HEK293 (cell line): ENCODE measurements at regions not wholly inside any gene's neighbourhood (a gene's known extent, or its start where the extent isn't known, plus 50 kb on each side); places are given as distances from the start of the nearest gene placed in this dataset.

ENCODE experiments used
- CTCF ChIA-PET: fragments of 350-600 bp; formaldehyde crosslinking; extraction: SDS; loops from one replicate; lab custom pipeline; 2021; ENCODE audit warnings: antibody characterized with exemption; lab: Yijun Ruan, JAX
- POLR2A ChIA-PET: fragments of 300-600 bp; formaldehyde crosslinking; extraction: SDS; loops from one replicate; lab custom pipeline; 2020; ENCODE audit warnings: antibody characterized with exemption, inconsistent platforms; lab: Yijun Ruan, JAX
- H3K27ac ChIP-seq: fragments of 200-500 bp; sonication (Bioruptor generic); 2 replicates; pipeline ENCODE4 v1.5.1; 2014; ENCODE audit warnings: low read depth, low read length, control low read depth, inconsistent platforms; ENCODE audit errors: extremely low read depth
- H3K36me3 ChIP-seq, 2 experiments: fragments of 200-500 bp in 1 of 2; sonication (Bioruptor generic) in 1 of 2; 1 replicate in 1 of 2; 2 replicates in 1 of 2; pipeline ENCODE4 v1.5.1; 2014 to 2017; ENCODE audit warnings: inconsistent platforms in 2 of 2, low read length in 2 of 2; ENCODE audit not compliant: control insufficient read depth in 2 of 2, insufficient read depth in 1 of 2
- H3K4me1 ChIP-seq: fragments of 200-500 bp; sonication (Bioruptor generic); 2 replicates; pipeline ENCODE4 v1.5.1; 2014; ENCODE audit warnings: mild to moderate bottlenecking, low read length, inconsistent platforms; ENCODE audit not compliant: control insufficient read depth, insufficient read depth
- H3K4me3 ChIP-seq: 2 replicates; pipeline ENCODE4 v1.5.1; 2011; ENCODE audit warnings: low read depth, mild to moderate bottlenecking, control low read depth, low read length, moderate library complexity
- H3K9me3 ChIP-seq: fragments of 200-500 bp; sonication (Bioruptor generic); 2 replicates; pipeline ENCODE4 v1.5.1; 2014; ENCODE audit warnings: low read depth, low read length, inconsistent platforms; ENCODE audit not compliant: control insufficient read depth, insufficient read depth
- SCRT1 ChIP-seq: fragments of 450-650 bp; formaldehyde crosslinking; IDR thresholded peaks from 2 replicates; pipeline ENCODE4 v1.5.1; 2016; ENCODE audit warnings: missing biosample characterization, missing genetic modification characterization, borderline replicate concordance
- SCRT2 ChIP-seq: fragments of 450-650 bp; formaldehyde crosslinking; IDR thresholded peaks from 2 replicates; pipeline ENCODE4 v1.5.1; 2016; ENCODE audit warnings: missing biosample characterization, missing genetic modification characterization
- TCF7L2 ChIP-seq: IDR thresholded peaks from 2 replicates; pipeline ENCODE4 v1.6.1; 2011; ENCODE audit warnings: low read depth, mild to moderate bottlenecking, inconsistent platforms, low read length, moderate library complexity, borderline replicate concordance
- ZNF391 ChIP-seq: fragments of 450-650 bp; formaldehyde crosslinking; IDR thresholded peaks from 2 replicates; pipeline ENCODE4 v1.5.1; 2016; ENCODE audit warnings: low read depth, missing biosample characterization, missing genetic modification characterization, borderline replicate concordance
- ZNF585B ChIP-seq: fragments of 450-650 bp; formaldehyde crosslinking; IDR thresholded peaks from 2 replicates; pipeline ENCODE4 v1.5.1; 2016; ENCODE audit warnings: missing biosample characterization, missing genetic modification characterization
- ZNF626 ChIP-seq: fragments of 450-650 bp; sonication (Bioruptor Pico); formaldehyde crosslinking; IDR thresholded peaks from 2 replicates; pipeline ENCODE4 v1.5.1; 2018; ENCODE audit warnings: missing biosample characterization, missing genetic modification characterization, inconsistent platforms
- ZNF791 ChIP-seq: fragments of 450-650 bp; formaldehyde crosslinking; IDR thresholded peaks from 2 replicates; pipeline ENCODE4 v1.5.1; 2016; ENCODE audit warnings: missing biosample characterization, missing genetic modification characterization
- ZNF837 ChIP-seq: fragments of 450-650 bp; formaldehyde crosslinking; IDR thresholded peaks from 2 replicates; pipeline ENCODE4 v1.5.1; 2016; ENCODE audit warnings: missing biosample characterization, missing genetic modification characterization
- TF ChIP-seq, protein P1 (sequence below): fragments of 450-650 bp; formaldehyde crosslinking; IDR thresholded peaks from 2 replicates; pipeline ENCODE4 v1.5.1; 2016; ENCODE audit warnings: missing biosample characterization, missing genetic modification characterization
- TF ChIP-seq, protein P2 (sequence below): fragments of 450-650 bp; formaldehyde crosslinking; conservative IDR thresholded peaks from 2 replicates; pipeline ENCODE4 v1.5.1; 2016; ENCODE audit warnings: low read depth, missing biosample characterization, missing genetic modification characterization
- TF ChIP-seq, protein P3 (sequence below): fragments of 450-650 bp; formaldehyde crosslinking; IDR thresholded peaks from 2 replicates; pipeline ENCODE4 v1.5.1; 2016; ENCODE audit warnings: missing biosample characterization, missing genetic modification characterization
- TF ChIP-seq, protein P4 (sequence below): fragments of 450-650 bp; formaldehyde crosslinking; IDR thresholded peaks from 2 replicates; pipeline ENCODE4 v1.5.1; 2017; ENCODE audit warnings: missing biosample characterization, missing genetic modification characterization

DNA sequence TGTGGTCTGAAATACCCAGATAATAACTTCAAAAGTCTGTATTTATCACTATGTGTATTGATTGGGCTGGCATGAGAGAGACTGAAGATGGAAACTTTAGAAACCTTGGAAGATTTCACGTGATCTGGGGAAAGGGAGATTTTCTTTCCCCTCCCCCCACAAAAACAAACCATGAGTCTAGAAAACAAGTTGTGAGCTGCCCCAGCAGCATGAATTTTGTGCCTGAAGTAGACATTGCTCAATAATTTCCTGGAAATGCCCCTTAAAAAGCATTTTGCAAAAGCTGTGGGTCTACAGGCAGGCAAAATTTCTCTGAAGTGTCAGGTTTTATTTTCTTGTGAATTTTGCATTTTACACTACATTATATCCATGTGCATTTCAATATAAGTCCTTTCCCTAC is 101.8 kb downstream of the ETAA1 start:
- no peaks in the 10 kb centered on the region for H3K4me1 ChIP-seq
- CTCF ChIA-PET = no interaction called here
- H3K4me3 ChIP-seq = no peak overlapping the region
- no peak overlapping the region for H3K27ac ChIP-seq
- TF ChIP-seq, protein P1, sequence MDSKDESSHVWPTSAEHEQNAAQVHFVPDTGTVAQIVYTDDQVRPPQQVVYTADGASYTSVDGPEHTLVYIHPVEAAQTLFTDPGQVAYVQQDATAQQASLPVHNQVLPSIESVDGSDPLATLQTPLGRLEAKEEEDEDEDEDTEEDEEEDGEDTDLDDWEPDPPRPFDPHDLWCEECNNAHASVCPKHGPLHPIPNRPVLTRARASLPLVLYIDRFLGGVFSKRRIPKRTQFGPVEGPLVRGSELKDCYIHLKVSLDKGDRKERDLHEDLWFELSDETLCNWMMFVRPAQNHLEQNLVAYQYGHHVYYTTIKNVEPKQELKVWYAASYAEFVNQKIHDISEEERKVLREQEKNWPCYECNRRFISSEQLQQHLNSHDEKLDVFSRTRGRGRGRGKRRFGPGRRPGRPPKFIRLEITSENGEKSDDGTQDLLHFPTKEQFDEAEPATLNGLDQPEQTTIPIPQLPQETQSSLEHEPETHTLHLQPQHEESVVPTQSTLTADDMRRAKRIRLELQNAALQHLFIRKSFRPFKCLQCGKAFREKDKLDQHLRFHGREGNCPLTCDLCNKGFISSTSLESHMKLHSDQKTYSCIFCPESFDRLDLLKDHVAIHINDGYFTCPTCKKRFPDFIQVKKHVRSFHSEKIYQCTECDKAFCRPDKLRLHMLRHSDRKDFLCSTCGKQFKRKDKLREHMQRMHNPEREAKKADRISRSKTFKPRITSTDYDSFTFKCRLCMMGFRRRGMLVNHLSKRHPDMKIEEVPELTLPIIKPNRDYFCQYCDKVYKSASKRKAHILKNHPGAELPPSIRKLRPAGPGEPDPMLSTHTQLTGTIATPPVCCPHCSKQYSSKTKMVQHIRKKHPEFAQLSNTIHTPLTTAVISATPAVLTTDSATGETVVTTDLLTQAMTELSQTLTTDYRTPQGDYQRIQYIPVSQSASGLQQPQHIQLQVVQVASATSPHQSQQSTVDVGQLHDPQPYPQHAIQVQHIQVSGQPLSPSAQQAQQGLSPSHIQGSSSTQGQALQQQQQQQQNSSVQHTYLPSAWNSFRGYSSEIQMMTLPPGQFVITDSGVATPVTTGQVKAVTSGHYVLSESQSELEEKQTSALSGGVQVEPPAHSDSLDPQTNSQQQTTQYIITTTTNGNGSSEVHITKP (tag by site-specific recombination) = no peak
- no peak for TF ChIP-seq ZNF837 (tag by site-specific recombination)
- TF ChIP-seq, protein P2, sequence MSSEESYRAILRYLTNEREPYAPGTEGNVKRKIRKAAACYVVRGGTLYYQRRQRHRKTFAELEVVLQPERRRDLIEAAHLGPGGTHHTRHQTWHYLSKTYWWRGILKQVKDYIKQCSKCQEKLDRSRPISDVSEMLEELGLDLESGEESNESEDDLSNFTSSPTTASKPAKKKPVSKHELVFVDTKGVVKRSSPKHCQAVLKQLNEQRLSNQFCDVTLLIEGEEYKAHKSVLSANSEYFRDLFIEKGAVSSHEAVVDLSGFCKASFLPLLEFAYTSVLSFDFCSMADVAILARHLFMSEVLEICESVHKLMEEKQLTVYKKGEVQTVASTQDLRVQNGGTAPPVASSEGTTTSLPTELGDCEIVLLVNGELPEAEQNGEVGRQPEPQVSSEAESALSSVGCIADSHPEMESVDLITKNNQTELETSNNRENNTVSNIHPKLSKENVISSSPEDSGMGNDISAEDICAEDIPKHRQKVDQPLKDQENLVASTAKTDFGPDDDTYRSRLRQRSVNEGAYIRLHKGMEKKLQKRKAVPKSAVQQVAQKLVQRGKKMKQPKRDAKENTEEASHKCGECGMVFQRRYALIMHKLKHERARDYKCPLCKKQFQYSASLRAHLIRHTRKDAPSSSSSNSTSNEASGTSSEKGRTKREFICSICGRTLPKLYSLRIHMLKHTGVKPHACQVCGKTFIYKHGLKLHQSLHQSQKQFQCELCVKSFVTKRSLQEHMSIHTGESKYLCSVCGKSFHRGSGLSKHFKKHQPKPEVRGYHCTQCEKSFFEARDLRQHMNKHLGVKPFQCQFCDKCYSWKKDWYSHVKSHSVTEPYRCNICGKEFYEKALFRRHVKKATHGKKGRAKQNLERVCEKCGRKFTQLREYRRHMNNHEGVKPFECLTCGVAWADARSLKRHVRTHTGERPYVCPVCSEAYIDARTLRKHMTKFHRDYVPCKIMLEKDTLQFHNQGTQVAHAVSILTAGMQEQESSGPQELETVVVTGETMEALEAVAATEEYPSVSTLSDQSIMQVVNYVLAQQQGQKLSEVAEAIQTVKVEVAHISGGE (tag by site-specific recombination) = no peak
- TF ChIP-seq, protein P3, sequence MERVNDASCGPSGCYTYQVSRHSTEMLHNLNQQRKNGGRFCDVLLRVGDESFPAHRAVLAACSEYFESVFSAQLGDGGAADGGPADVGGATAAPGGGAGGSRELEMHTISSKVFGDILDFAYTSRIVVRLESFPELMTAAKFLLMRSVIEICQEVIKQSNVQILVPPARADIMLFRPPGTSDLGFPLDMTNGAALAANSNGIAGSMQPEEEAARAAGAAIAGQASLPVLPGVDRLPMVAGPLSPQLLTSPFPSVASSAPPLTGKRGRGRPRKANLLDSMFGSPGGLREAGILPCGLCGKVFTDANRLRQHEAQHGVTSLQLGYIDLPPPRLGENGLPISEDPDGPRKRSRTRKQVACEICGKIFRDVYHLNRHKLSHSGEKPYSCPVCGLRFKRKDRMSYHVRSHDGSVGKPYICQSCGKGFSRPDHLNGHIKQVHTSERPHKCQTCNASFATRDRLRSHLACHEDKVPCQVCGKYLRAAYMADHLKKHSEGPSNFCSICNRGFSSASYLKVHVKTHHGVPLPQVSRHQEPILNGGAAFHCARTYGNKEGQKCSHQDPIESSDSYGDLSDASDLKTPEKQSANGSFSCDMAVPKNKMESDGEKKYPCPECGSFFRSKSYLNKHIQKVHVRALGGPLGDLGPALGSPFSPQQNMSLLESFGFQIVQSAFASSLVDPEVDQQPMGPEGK (tag by site-specific recombination) = no peak
- TF ChIP-seq TCF7L2 = no peak
- TF ChIP-seq, protein P4, sequence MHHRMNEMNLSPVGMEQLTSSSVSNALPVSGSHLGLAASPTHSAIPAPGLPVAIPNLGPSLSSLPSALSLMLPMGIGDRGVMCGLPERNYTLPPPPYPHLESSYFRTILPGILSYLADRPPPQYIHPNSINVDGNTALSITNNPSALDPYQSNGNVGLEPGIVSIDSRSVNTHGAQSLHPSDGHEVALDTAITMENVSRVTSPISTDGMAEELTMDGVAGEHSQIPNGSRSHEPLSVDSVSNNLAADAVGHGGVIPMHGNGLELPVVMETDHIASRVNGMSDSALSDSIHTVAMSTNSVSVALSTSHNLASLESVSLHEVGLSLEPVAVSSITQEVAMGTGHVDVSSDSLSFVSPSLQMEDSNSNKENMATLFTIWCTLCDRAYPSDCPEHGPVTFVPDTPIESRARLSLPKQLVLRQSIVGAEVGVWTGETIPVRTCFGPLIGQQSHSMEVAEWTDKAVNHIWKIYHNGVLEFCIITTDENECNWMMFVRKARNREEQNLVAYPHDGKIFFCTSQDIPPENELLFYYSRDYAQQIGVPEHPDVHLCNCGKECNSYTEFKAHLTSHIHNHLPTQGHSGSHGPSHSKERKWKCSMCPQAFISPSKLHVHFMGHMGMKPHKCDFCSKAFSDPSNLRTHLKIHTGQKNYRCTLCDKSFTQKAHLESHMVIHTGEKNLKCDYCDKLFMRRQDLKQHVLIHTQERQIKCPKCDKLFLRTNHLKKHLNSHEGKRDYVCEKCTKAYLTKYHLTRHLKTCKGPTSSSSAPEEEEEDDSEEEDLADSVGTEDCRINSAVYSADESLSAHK (tag by site-specific recombination) = no peak
- no peak for TF ChIP-seq ZNF626 (tag by site-specific recombination)
- TF ChIP-seq, all 188 proteins: peak for 0
- Histone ChIP-seq H3K36me3 (no peaks in the 10 kb centered on the region), H3K9me3 (no peaks in the 10 kb centered on the region)
- POLR2A ChIA-PET = no interaction called here

DNA sequence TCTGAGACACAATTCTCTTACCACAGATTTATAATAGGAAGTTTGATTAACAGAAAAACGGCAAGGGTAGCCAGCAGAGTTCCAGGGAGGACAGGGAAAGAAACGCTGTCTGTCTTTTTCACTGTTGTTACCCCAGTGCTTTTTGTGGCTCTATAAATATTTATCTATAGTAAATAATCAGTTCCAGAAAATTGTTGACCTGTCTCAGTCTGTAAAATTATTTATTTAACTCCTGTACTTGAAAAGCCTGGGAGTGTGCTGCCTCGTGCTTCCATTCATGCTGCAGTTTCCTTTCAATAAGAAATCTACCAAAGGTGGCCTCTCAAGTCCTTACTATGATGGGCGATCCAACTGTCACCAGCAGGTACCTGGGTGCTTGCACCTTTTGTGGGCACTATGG is 102.9 kb downstream of the ETAA1 start:
- Histone ChIP-seq H3K36me3 (no peaks in the 10 kb centered on the region), H3K27ac (no peak overlapping the region), H3K4me1 (no peaks in the 10 kb centered on the region), H3K9me3 (no peaks in the 10 kb centered on the region), H3K4me3 (no peak overlapping the region)
- TF ChIP-seq ZNF791 (tag by site-specific recombination) (no peak), ZNF585B (tag by site-specific recombination) (no peak)
- CTCF ChIA-PET = no interaction called here
- POLR2A ChIA-PET = no interaction called here

DNA sequence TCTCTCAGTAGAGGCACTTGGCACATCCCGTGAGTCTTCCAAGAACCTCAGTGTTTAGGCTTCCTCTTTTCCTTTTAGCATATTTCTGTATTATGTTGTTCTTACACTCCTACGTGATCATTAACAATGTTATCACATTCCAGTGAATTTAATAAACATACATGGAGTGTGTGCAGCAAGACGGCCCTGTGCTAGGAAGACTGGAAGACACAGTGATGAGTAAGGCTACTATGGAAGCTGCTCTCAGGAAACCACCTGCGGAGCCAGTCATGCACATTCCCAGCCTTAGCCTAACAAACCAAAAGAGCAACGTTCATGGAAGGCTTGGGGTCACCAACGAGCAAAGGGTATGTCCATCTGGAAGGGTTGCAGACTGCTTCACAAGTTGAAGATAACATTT is 103.4 kb downstream of the ETAA1 start:
- Histone ChIP-seq H3K4me1 (no peaks in the 10 kb centered on the region), H3K36me3 (no peaks in the 10 kb centered on the region), H3K27ac (no peak overlapping the region), H3K4me3 (no peak overlapping the region)
- POLR2A ChIA-PET = no interaction called here
- TF ChIP-seq SCRT2 (peak; percentile 64), ZNF391 (tag by site-specific recombination) (no peak), SCRT1 (tag by site-specific recombination) (0 out of 2 replicates have a peak, but pooled peaks have one; percentile 19)
- TF ChIP-seq, all 188 proteins: peak for 2
- CTCF ChIA-PET = interaction anchor here (0.8 kb wide), 1 partner anchor 10 kb away, joined by 3 read pairs; no protein-coding TSS in a partner anchor
- no peaks in the 10 kb centered on the region for H3K9me3 ChIP-seq
